ENCODE measurements at regions not wholly inside any gene's neighbourhood (a gene's known extent, or its start where the extent isn't known, plus 50 kb on each side); places are given as distances from the start of the nearest gene placed in this dataset.

DNA sequence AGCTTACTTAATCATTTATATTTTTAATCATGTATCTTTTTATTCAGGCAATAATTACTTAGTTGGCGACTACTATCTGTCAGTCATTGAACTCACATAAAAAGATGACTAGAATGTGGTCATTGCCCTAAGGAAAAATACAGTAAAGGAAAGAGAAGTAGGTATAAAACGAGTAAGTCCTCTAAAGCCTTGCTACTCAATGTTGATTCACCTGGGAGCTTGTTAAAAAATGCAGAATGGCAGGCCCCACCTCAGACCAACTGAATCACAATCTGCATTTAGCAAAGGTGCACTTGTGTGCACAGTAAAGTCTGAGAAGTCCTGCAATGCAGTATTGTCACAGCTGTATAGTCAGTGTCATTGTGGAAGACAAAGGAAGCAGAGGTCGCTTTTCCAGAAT is 592.4 kb downstream of the CSNK1G3 start:
- no peak for TF ChIP-seq POLR2A (IDR thresholded peaks at IDR 0.05)
- TF ChIP-seq, protein P1, sequence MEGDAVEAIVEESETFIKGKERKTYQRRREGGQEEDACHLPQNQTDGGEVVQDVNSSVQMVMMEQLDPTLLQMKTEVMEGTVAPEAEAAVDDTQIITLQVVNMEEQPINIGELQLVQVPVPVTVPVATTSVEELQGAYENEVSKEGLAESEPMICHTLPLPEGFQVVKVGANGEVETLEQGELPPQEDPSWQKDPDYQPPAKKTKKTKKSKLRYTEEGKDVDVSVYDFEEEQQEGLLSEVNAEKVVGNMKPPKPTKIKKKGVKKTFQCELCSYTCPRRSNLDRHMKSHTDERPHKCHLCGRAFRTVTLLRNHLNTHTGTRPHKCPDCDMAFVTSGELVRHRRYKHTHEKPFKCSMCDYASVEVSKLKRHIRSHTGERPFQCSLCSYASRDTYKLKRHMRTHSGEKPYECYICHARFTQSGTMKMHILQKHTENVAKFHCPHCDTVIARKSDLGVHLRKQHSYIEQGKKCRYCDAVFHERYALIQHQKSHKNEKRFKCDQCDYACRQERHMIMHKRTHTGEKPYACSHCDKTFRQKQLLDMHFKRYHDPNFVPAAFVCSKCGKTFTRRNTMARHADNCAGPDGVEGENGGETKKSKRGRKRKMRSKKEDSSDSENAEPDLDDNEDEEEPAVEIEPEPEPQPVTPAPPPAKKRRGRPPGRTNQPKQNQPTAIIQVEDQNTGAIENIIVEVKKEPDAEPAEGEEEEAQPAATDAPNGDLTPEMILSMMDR (IDR thresholded peaks at IDR 0.05 in 4 of 5, conservative IDR thresholded peaks at IDR 0.05 in 1 of 5), result no peak

All from gastrocnemius medialis (tissue), 4 donors.